EL (cell line): ENCODE measurements at regions not wholly inside any gene's neighbourhood (a gene's known extent, or its start where the extent isn't known, plus 50 kb on each side); places are given as distances from the start of the nearest gene placed in this dataset.

ENCODE experiments used
- DNase-seq: peaks from one replicate; pipeline ENCODE4 v3.0.0-alpha.2; 2016

GRCh38 chr12:115204957-115205754 is 521.2 kb upstream of the TBX3 start:
- DNase-seq, result peak; percentile 56

- DNase-seq, result no peak
Observed at GRCh38 chr12:115203701-115204100, 519.7 kb upstream of the TBX3 start.

GRCh38 chr12:115201966-115202365 is 518.0 kb upstream of the TBX3 start:
- no peak for DNase-seq

GRCh38 chr12:115199831-115200230 is 515.9 kb upstream of the TBX3 start:
- peak; percentile 15 for DNase-seq

- DNase-seq, result no peak
Observed at GRCh38 chr12:115194857-115195256, 510.9 kb upstream of the TBX3 start.

GRCh38 chr12:115194448-115194847 is 510.5 kb upstream of the TBX3 start:
- no peak for DNase-seq

- no peak for DNase-seq
Observed at GRCh38 chr12:115191342-115191741, 507.4 kb upstream of the TBX3 start.

- no peak for DNase-seq
Observed at GRCh38 chr12:115190010-115190770, 506.2 kb upstream of the TBX3 start.

- DNase-seq, result no peak
Observed at GRCh38 chr12:115185506-115185905, 501.5 kb upstream of the TBX3 start.

- no peak for DNase-seq
Observed at GRCh38 chr12:115183752-115184151, 499.8 kb upstream of the TBX3 start.

GRCh38 chr12:115177899-115178298 is 493.9 kb upstream of the TBX3 start:
- DNase-seq, result no peak

GRCh38 chr12:115176741-115177400 is 492.9 kb upstream of the TBX3 start:
- DNase-seq, result peak; percentile 18

- no peak for DNase-seq
Observed at GRCh38 chr12:115174920-115175319, 490.9 kb upstream of the TBX3 start.

GRCh38 chr12:115172521-115172920 is 488.5 kb upstream of the TBX3 start:
- peak; percentile 57 for DNase-seq

- DNase-seq, result no peak
Observed at GRCh38 chr12:115169981-115170380, 486.0 kb upstream of the TBX3 start.

GRCh38 chr12:115166698-115167315 is 482.8 kb upstream of the TBX3 start:
- peak; percentile 53 for DNase-seq

- DNase-seq, result no peak
Observed at GRCh38 chr12:115163710-115164109, 479.7 kb upstream of the TBX3 start.

GRCh38 chr12:115160271-115161128 is 476.5 kb upstream of the TBX3 start:
- DNase-seq, result no peak

GRCh38 chr12:115158816-115159215 is 474.8 kb upstream of the TBX3 start:
- DNase-seq, result no peak

GRCh38 chr12:115155665-115156645 is 472.0 kb upstream of the TBX3 start:
- peak; percentile 94 for DNase-seq
